GM19455 (cell line): ENCODE measurements at regions not wholly inside any gene's neighbourhood (a gene's known extent, or its start where the extent isn't known, plus 50 kb on each side); places are given as distances from the start of the nearest gene placed in this dataset.
"Not testable (repeated sequence)": the region's sequence is repeated elsewhere in the genome, so short reads cannot be mapped to it uniquely, and the experiment has no call there.

Experiments used
- ATAC-seq: cut with Tn5 transposase; IDR thresholded peaks from one replicate; pipeline ENCODE4 v1.9.1; 2021; ENCODE audit not compliant: unreplicated experiment

DNA sequence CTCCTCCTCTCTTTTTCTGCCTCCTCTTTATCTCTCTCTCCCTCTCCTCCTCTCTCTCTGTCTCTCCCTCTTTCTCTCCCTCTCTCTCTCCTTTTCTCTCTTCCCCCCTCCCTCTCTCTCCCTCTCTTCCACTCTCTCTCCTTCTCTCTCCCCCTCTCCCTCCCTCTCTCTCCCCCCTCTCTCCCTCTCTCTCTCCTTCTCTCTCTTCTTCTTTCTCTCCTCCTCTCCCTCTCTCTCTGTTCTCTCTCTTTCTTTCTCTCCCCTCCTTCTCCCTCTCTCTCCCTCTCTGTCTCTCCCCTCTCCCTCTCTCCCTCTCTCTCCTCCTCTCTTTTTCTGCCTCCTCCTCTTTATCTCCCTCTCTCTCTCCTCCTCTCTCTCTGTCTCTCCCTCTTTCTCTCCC, 197.4 kb downstream of the UQCRFS1 start:
- no peak for ATAC-seq

DNA sequence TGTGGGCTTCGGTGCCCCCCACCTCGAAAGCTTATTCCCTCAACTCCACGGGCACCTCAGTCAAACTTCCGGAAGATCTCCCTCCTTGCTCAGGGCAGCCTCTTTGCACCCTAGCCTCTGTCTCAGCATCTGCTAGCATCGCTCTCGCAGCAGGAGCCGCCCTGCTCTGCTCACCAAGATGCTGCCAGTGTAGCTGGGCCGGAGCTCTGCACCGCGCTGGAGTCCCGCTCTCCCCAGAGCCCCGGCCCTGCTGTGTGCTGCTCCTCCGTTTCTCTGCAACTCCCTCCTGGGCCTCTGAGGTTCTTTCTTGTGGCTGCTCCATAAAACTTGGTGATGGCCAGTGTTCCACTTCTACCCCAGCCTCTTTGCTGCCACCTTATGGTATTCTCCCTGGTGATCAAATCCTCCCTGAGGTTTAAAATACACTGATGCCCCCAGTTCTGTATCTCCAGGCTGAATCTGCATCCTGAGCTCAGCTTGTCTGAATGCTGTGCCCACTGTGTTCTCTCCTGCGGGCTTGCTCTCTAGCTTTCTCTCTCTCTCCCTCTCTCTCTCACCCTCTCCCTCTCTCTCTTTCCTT, 198.0 kb downstream of the UQCRFS1 start:
- no peak for ATAC-seq

DNA sequence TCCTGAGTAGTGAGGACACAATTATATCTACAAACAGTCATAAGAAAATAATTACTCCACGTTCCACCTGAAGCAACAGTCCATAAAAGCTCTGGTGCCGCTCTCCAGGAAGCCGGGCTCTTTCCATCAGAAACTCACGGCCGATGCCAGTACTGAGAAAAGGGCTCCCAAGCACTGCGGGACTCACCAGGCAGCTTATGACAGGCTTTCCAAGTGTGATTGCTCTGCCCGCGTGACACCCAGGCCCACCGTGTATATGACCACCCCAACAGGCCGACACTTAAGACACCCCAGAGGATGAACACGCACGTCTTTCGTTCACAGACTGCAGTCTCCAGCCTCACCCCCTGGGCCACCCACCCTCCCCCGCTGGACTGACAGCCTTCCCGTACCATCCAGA, 199.0 kb downstream of the UQCRFS1 start:
- ATAC-seq: no peak

DNA sequence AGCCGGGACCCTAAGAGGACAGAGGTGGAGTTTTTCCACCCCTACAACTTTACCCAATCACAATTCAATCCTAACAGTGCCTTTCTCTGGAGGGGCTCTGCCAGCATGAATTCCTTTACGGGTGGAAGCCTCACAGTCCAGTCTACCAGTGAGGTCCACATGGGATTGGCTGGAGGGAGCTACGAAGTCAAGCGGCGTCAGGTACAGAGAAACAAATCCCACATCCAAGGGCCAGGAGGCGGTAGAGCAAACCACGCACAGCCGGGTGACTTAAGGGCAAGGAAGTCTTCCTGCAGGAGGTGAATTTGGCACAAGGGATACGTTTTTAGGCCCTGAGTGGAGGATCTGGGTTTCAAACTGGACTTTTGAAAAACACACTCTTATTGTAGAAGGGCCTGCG, 199.6 kb downstream of the UQCRFS1 start:
- ATAC-seq: no peak

DNA sequence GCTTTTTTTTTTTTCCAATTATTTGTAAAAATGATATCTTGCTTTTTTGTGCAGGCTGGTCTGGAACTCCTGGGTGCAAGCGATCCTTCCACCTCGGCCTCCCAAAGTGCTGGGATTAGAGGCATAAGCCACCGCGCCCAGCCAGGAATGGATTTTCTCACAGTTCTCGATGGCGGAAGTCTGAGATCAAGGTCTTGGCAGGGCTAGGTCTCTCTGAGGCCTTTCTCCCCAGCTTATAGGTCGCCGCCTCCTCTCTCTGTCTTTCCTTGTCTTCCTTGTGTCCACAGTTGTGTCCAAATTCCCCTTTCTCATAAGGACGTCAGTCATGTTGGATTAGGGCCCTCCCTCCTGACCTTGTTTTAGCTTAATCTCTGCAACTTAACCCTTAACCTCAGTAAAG, 200.5 kb downstream of the UQCRFS1 start:
- ATAC-seq: no peak

DNA sequence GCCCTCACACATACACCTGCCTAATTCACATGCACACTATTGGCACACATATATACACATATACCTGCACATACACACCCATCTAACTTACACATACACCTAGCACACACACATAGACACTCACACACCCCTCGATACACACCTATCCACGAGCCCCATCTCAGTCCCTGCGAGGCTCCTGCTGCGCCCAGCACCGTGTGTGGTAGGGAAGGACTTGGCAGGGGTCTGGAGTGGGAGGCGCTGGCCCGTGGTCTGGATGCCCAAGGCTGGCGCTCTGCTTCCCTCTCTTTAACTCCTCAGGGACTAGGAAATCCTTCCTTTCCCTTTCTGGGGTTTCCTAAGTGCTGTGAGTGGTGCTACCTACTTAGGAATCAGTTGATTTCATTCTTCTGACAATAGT, 202.7 kb downstream of the UQCRFS1 start:
- ATAC-seq: no peak

DNA sequence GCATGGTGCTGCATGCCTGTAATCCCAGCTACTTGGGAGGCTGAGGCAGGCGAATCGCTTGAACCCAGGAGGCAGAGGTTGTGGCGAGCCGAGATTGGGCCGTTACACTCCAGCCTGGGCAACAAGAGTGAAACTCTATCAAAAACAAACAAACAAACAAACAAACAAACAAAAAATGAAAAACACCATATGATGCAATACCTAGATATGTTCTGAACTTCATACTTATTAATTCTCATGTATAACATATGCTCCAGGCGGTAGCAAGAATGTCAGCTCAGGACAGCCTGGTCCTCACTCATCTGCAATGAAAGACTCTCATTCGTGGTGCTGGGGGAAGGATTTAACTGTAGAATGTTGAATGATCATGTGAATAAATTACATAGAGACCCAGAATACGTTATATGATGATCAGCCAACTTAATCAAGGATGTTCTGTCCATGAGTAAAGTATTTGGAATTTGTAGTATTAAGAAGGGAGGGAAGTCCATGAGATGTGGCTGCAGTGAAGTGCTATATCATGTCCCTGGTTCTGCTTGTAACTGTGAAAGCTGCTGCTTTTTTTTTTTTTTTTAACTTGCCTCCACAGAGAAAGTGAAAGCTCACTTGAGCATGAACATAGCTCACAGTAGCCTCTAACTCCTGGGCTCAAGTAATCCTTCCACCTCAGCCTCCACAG, 206.8 kb downstream of the UQCRFS1 start:
- ATAC-seq: no peak

DNA sequence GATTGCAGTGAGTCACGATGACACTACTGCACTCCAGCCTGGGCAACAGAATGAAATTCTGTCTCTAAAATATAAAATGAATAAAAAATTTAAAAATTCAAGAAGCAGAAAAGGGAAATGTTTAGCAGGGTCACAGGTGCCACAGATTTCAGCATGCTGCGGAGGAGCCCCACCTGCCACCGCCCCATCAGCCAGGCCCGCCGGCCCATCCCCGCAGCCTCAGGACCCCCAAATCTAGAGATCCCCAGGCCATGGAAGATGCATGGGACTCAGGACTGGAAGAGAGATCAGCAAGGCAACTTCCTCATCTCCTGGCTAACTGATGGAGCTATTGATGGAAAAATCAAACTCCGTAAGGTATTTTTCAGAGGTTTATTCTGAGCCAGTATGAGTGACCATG, 208.2 kb downstream of the UQCRFS1 start:
- no peak for ATAC-seq

DNA sequence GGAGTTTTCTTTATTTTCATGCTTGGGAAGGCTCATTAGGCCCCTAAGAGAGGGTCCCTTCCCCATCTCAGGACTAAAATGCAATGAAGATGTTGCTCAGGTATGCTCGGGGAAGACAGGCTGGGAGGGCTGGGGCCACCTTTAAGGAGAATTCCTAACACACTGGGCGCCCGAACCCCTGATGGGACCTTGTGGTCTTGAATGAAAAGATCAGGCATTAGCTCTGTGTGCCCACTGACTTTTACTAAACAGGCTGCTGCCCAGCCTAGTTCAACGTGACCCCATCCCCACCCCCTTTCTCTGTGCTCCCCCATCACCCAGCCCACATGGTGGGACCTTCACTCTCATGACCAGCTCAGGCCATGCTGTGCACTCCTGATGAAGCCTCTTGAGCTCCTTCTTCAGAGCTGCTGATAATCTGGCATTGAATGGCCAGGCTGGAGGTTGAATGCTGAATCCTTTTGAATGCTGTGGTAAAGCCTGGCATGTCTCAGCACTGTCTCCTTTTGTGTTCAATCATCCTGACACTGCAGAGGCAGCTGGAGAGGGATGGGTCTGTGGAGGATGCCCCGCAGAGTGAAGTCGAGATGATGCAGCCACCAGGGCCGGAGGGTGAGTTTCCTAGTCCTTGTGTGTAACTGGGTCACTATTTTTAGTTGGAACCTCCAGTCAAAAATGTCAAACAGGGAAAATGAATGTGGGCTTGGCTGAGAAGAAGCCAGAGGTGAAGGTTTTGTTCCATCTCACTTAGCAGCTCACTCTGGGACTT, 209.1 kb downstream of the UQCRFS1 start:
- ATAC-seq: no peak

DNA sequence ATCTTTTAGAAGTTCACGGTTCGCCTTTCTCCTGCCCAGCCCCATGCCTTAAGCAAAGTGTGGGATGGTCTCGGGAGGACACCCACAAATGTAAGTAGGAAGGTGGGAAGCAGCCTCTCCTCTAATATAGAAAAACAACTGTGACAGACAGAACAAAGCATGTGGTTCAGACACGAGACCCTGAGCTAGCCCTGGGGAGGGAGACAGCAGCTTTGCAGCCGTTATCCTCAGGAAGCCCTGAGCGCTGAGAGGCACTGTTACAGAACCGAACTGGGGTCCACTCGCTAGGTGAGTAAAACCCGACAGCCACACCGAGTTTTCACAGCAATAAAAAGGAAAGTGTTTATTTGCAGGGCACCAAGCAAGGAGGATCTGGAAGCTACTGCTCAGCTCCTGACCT, 210.6 kb downstream of the UQCRFS1 start:
- no peak for ATAC-seq

DNA sequence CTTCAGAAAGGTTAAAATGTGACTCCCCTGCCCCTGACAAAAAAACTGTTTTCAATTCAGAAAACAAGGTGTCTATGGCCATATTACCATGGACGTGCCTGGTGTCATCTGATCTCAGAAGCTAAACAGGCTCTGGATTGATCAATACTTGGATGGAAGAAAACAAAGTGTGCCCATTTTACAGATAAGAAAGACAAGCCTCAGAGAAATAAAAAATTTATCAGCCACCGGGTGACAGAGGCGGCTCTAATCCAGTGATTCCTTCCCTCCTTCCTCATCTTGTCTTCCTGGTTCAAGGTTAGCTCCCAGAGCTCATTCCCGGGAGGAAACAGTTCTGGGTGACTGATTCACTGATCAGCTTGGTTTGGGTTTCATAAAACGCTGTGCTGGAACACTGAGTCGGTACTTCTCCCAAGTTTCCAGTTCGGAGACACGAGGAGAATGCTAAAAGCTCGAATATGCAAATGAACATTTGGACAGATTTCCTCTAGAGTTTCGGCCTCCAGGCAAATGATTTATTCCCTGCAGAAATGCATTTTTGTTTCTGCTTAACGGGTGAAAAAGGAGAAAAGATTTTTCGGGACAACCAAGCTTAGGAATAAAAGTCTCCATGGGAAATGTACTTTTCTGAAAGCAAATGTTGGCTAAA, 211.2 kb downstream of the UQCRFS1 start:
- no peak for ATAC-seq

DNA sequence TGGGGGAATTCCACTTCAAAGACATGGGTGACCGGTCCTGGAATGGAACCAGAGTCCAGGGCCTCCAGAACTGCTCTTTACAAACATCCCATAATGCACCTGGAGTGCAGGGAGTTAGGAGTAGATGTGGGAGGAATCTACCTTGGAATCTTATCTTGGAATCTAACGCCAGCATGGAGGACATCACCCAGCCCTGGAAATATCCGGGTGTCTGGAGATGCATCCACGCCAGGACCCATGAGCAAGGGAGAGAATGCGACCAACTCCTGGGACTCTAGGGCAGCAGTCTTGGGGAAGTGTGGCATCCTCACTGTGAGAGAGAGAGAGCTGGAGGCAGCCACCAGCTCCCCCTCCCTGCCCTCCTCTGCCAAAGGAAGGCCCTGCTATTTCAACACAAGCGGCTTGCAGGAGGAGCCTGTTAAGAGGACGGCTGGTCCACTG, 211.8 kb downstream of the UQCRFS1 start:
- no peak for ATAC-seq

DNA sequence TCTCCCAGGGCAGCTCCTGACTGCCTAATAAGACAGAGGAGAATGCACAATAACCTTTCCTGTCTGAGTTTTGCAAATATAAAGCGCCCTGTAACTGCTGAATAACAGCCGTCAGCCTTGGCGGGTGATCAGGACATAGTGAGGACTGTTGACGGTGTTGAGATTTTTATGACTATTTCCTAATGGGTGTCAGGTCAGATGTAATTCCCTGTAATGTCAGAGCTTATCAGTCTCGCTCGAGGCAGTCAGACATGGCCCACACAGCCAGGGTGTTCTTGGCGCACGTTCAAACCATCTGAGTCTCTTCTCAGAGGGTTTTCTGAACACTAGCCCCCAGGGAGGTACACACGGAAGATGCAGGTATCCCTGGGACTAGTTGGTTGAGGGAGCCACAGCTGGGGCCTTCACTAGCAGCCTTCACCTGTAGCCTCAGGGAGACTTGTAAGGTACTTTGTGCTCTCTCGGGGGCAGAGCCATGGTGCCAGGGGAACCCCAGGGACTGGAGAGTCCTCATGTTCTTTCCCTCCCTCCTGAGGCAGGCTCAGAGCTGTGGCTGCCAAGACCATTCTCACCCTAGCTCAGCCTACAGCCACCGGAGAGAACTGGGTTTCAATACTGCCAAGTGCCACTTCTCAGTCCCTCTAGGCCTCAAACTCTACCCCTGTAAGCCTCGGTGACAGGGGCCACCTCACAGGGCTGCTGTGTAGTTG, 213.1 kb downstream of the UQCRFS1 start:
- no peak for ATAC-seq

DNA sequence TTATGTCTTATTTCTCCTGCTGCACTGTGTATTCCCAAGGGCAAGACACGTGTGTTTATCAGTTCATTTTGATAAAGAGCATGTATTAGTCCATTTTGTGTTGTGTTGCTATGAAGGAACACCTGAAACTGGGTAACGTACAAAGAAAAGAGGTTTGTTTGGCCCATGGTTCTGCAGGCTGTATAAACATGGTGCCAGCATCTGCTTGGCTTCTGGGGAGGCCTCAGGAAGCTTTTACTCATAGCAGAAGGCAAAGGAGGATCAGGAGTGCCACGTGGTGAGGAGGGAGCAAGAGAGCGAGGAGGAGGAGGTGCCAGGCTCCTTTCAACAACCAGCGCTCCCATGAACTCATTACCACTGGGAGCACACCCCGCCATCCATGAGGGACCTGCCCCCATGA, 214.0 kb downstream of the UQCRFS1 start:
- no peak for ATAC-seq

DNA sequence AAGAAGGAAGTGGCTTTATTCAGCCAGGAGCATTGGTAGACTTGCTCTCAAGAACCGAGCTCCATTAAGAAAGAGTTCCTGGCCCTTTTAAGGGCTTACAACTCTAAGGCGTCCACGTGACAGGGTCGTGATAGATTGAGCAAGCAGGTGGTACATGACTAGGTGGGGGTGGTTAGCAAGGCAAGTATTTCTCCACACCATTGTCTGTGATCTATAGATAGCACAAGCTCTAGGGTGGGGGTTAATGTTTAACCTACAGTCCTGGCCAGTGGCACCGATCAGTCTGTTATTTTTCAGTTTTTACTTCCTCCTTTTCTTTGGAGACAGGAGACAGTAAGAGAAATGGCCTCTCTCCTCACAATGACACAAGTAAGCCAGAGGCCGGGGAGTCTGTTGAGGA, 215.1 kb downstream of the UQCRFS1 start:
- not testable (repeated sequence) for ATAC-seq

DNA sequence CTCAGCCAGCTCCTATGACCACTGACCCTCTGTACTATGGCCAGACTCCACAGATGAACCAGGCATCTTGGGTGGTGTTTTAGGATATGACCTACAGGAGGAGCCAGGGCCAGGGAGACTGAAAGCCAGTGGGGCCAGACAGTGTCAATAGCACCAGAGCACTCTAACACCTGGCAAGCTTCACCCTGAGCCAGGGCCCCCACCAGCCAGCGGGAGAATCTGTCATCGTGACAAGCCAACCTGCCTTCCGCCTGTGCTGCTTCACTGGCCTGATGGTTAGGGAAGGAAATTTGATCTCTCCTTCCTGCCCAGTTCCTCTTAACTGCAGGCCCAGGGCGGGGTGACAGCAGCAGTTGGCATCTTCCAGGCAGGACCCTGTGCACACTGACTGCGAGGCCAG, 222.4 kb downstream of the UQCRFS1 start:
- ATAC-seq: no peak

DNA sequence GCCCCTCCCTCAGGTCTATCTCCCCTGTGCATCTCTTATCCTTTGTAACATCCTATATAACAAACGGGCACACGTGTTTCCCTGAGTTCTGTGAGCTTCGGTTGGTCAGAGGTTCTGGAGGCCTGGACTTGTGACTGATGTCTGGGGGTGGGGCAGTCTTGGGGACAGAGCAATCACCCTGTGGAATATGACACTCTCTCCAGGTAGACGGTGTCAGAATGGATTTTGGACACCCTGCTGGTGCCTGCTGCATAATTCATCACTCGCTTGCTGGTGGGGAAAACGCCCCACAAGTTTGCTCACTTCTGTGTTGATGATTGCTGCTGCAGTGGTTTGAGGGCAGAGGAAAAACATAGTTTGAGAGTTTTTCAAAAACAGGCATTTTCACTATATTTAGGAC, 223.2 kb downstream of the UQCRFS1 start:
- ATAC-seq: no peak

DNA sequence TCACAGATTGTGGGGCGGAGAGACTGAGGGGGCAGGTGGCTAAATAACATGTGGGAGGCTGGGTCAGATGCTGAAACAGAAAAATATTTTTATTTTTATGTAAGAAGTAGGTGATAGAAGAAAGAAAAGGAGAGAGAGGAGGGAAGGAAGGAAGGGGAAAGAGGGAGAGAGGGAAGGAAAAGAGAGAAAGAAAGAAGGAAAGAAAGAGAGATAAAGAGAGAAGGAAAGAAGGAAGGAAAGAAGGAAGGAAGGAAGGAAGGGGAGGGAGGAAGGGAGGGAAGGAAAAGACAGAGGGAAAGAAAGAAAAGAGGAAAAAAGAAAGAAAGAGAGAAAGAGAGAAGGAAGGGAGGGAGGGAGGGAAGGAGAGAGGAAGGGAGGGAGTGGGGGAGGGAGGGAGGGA, 224.9 kb downstream of the UQCRFS1 start:
- ATAC-seq: no peak

DNA sequence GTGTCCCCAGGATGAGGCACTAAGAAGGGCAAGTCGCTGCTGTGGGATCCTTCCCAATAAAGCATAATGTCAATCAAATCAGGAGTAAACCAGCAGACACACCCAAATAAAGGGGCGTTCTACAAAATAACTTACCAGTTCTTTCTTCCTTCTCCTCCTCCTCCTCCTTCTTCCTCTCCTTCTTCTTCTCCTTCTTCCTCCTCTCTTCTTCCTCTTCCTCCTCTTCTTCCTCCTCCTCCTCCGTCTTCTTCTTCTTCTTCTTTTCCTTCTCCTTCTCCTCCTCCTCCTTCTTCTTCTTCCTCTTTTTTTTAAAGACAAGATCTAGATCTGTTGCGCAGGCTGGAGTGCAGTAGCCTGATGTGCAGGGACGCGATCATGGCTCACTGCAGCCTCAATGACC, 225.8 kb downstream of the UQCRFS1 start:
- ATAC-seq: no peak

DNA sequence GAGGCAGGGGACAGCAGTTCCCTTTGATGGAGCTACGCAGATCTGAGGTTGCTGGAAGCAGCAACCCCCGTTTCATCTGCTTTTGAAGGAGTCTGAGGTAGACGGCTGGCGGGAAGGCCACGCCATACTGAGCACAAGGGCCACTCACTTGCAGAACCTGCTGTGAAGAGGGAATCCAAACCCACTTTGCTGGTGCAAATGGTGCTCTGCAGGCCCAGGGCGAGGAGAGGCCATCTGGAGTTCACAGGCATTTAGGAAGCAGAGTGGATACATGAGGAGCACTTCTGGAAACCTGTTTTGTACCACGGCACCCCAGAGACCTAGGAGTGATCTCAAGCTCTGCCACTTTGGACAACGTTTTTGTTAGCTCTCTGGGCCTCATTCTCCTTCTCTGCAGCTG, 227.8 kb downstream of the UQCRFS1 start:
- ATAC-seq: no peak

DNA sequence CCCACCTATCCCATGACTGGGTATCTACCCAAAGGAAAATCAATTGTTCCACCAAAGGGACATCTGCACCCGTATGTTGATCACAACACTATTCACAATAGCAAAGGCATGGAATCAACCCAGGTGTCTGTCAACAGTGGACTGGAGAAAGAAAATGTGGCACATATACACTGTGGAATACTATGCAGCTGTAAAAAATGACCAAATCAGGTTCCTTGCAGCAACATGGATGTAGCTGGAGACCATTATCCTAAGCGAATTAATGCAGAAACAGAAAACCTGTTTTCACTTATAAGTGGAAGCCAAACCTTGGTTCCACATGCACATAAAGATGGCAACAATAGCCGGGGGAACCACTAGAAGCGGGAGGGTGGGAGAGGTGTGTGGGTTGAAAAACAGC, 228.6 kb downstream of the UQCRFS1 start:
- no peak for ATAC-seq
